Endothelial cell of umbilical vein (primary cell): ENCODE measurements at regions not wholly inside any gene's neighbourhood (a gene's known extent, or its start where the extent isn't known, plus 50 kb on each side); places are given as distances from the start of the nearest gene placed in this dataset.

Experiments
- BruUV-seq: library from RNA; stranded (reverse); fragments of 400-500 nt; replicated peaks from 2 replicates; lab custom pipeline; 2021; lab: Mats Ljungman, UMichigan
- CTCF ChIA-PET: fragments of 300-600, 350-600 bp; sonication (Branson Sonifier 250); formaldehyde crosslinking; loops from one replicate; lab custom pipeline; 2021; ENCODE audit warnings: antibody characterized with exemption, inconsistent platforms; lab: Charles Lee
- POLR2A ChIA-PET: fragments of 300-600, 350-600 bp; sonication (Branson Sonifier 250); formaldehyde crosslinking; loops from one replicate; lab custom pipeline; 2021; ENCODE audit warnings: antibody characterized with exemption, inconsistent platforms; lab: Charles Lee
- DNase-seq: peaks from one replicate; pipeline ENCODE4 v3.0.0-alpha.2; 2011; ENCODE audit warnings: low read depth, low spot score
- FAIRE-seq: peaks from 2 replicates; lab custom pipeline; 2011; peaks lifted over from hg19 to GRCh38; lab: Jason Lieb, UNC
- H2AFZ ChIP-seq: 2 replicates; pipeline ENCODE4 v1.6.0; 2012; ENCODE audit warnings: low read depth, low read length, control low read depth, inconsistent platforms
- H3K27ac ChIP-seq: 2 replicates; pipeline ENCODE4 v1.5.1; 2011; ENCODE audit warnings: low read depth, mild to moderate bottlenecking, control low read depth, low read length, moderate library complexity; ENCODE audit not compliant: insufficient read depth
- H3K27me3 ChIP-seq, 2 experiments: 2 replicates each; pipeline versions ENCODE4 v1.6.0 to v1.6.1; 2011; ENCODE audit warnings: low read length in 2 of 2, mixed read lengths in 1 of 2; ENCODE audit not compliant: control insufficient read depth in 2 of 2, insufficient read depth in 2 of 2
- H3K36me3 ChIP-seq, 2 experiments: 2 replicates in 1 of 2; 3 replicates in 1 of 2; pipeline ENCODE4 v1.5.1; 2011; ENCODE audit warnings: low read length in 2 of 2, mild to moderate bottlenecking in 1 of 2, moderate library complexity in 1 of 2; ENCODE audit not compliant: control insufficient read depth in 2 of 2, insufficient read depth in 2 of 2; ENCODE audit errors: extremely low read depth in 1 of 2
- H3K4me1 ChIP-seq: 3 replicates; pipeline ENCODE4 v1.5.1; 2011; ENCODE audit warnings: mild to moderate bottlenecking, low read length; ENCODE audit not compliant: control insufficient read depth, insufficient read depth; ENCODE audit errors: extremely low read depth
- H3K4me2 ChIP-seq: 2 replicates; pipeline ENCODE4 v1.6.1; 2011; ENCODE audit warnings: low read length, control low read depth, mixed read lengths; ENCODE audit not compliant: insufficient read depth
- H3K4me3 ChIP-seq, 3 experiments: fragments of 200-600 bp in 1 of 3; sonication (generic), shearing (Covaris generic) in 1 of 3; replicated peaks in 1 of 3; 2 replicates each; pipeline ENCODE4 v1.5.1; 2011 to 2016; ENCODE audit warnings: control low read depth in 3 of 3, low read length in 3 of 3, mild to moderate bottlenecking in 2 of 3, inconsistent platforms in 1 of 3, low read depth in 1 of 3, moderate library complexity in 1 of 3; ENCODE audit not compliant: insufficient read depth in 1 of 3
- H3K79me2 ChIP-seq: 2 replicates; pipeline ENCODE4 v1.6.0; 2012; ENCODE audit warnings: low read length, inconsistent platforms; ENCODE audit not compliant: control insufficient read depth, insufficient read depth
- H3K9ac ChIP-seq: replicated peaks from 2 replicates; pipeline ENCODE3; 2011; ENCODE audit warnings: low read length, control low read depth; ENCODE audit not compliant: insufficient read depth; ENCODE audit errors: extremely low read depth
- H3K9me1 ChIP-seq: replicated peaks from 3 replicates; pipeline ENCODE4 v1.6.0; 2011; ENCODE audit warnings: mild to moderate bottlenecking, low read length; ENCODE audit not compliant: control insufficient read depth, insufficient read depth; ENCODE audit errors: extremely low read depth
- H3K9me3 ChIP-seq: replicated peaks from 2 replicates; pipeline ENCODE4 v1.5.1; 2012; ENCODE audit warnings: low read length, inconsistent platforms; ENCODE audit not compliant: control insufficient read depth, insufficient read depth
- H4K20me1 ChIP-seq: replicated peaks from 2 replicates; pipeline ENCODE3; 2011; ENCODE audit warnings: mild to moderate bottlenecking, low read length; ENCODE audit not compliant: control insufficient read depth, insufficient read depth; ENCODE audit errors: extremely low read depth
- CTCF ChIP-seq, 2 donors: IDR thresholded peaks; 1 replicate in 1 of 2; 2 replicates in 1 of 2; pipeline ENCODE4 v1.5.1; 2011; ENCODE audit warnings: low read length in 2 of 2, mild to moderate bottlenecking in 2 of 2, moderate library complexity in 2 of 2, control low read depth in 1 of 2, inconsistent platforms in 1 of 2, low read depth in 1 of 2; ENCODE audit not compliant: insufficient read depth in 1 of 2; ENCODE audit errors: extremely low read depth in 1 of 2
- EZH2 ChIP-seq: IDR thresholded peaks from 2 replicates; pipeline ENCODE4 v1.6.1; 2012; ENCODE audit warnings: borderline replicate concordance, low read depth, mild to moderate bottlenecking, moderate library complexity, low read length, inconsistent platforms; ENCODE audit not compliant: severe bottlenecking
- FOS ChIP-seq: IDR thresholded peaks from 2 replicates; pipeline ENCODE4 v1.6.1; 2011; ENCODE audit warnings: mild to moderate bottlenecking, low read length, moderate library complexity, borderline replicate concordance; ENCODE audit not compliant: insufficient read depth
- GATA2 ChIP-seq: IDR thresholded peaks from 2 replicates; pipeline ENCODE4 v1.7.0; 2011; ENCODE audit warnings: low read depth, mild to moderate bottlenecking, moderate library complexity, mixed read lengths, low read length; ENCODE audit not compliant: insufficient read length, insufficient read depth
- JUN ChIP-seq: IDR thresholded peaks from 2 replicates; pipeline ENCODE4 v1.6.1; 2011; ENCODE audit warnings: borderline replicate concordance, low read depth; ENCODE audit not compliant: insufficient read length, insufficient read depth
- MYC ChIP-seq: IDR thresholded peaks from one replicate; pipeline ENCODE4 v1.6.1; 2011; ENCODE audit warnings: mild to moderate bottlenecking, low read depth, low read length
- POLR2A ChIP-seq: IDR thresholded peaks from 2 replicates; pipeline ENCODE4 v1.6.1; 2012; ENCODE audit warnings: low read depth, mild to moderate bottlenecking, control low read depth, low read length
- POLR2AphosphoS5 ChIP-seq: IDR thresholded peaks from 2 replicates; pipeline ENCODE4 v1.6.1; 2012; ENCODE audit warnings: low read depth, mild to moderate bottlenecking, control low read depth, low read length, moderate library complexity; ENCODE audit not compliant: insufficient read depth
- dilution Hi-C: fragments of 300-500 bp; cut with MboI; formaldehyde crosslinking; loops from one replicate; pipeline ENCODE4 v1.15.0; 2019; ENCODE audit warnings: low sequenced_read_pairs; ENCODE audit not compliant: extremely low pct_ligation_motif_present
- intact Hi-C: fragments of 100-400 bp; cut with micrococcal nuclease; formaldehyde crosslinking; loops from one replicate; pipeline ENCODE4 v1.10.0; 2022
- TF ChIP-seq, protein P1 (sequence below): IDR thresholded peaks from 2 replicates; pipeline ENCODE4 v1.6.1; 2011; ENCODE audit not compliant: insufficient read depth, insufficient read length

- Histone ChIP-seq H3K27me3 (peaks cover 0 to 2% of the 10 kb centered on the region in 2 experiments), H4K20me1 (no peaks in the 10 kb centered on the region), H3K9me3 (no peaks in the 10 kb centered on the region), H3K4me1 (no peaks in the 10 kb centered on the region), H3K79me2 (no peaks in the 10 kb centered on the region), H3K9ac (no peak overlapping the region), H3K36me3 (no peaks in the 10 kb centered on the region), H3K4me2 (no peak overlapping the region), H3K4me3 (no peak overlapping the region), H2AFZ (no peak overlapping the region), H3K27ac (no peak overlapping the region), H3K9me1 (no peaks in the 10 kb centered on the region)
- ChIA-PET CTCF (no interaction called here), POLR2A (no interaction called here)
- DNase-seq (no peak), FAIRE-seq (no peak)
- dilution Hi-C loops (no loop called here), intact Hi-C loops (no loop called here)
- no peak for TF ChIP-seq FOS
- TF ChIP-seq JUN: no peak
- TF ChIP-seq EZH2: no peak
- TF ChIP-seq MYC: no peak
- no peak for TF ChIP-seq POLR2AphosphoS5
- no peak for TF ChIP-seq CTCF (IDR thresholded peaks at IDR 0.05; ENCODE audit: extremely low read depth in 1 of 2, insufficient read depth in 1 of 2, low read depth in 1 of 2, low read length in 2 of 2)
- no peak for TF ChIP-seq GATA2
- TF ChIP-seq, protein P1, sequence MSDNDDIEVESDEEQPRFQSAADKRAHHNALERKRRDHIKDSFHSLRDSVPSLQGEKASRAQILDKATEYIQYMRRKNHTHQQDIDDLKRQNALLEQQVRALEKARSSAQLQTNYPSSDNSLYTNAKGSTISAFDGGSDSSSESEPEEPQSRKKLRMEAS: no peak
- no peak for TF ChIP-seq POLR2A
- no TSS peak for BruUV-seq
These were observed 304.1 kb downstream of the SNAPC1 start for GRCh38 chr14:62066304-62066703.
